Upper lobe of left lung (tissue), 6 donors: ENCODE measurements at regions not wholly inside any gene's neighbourhood (a gene's known extent, or its start where the extent isn't known, plus 50 kb on each side); places are given as distances from the start of the nearest gene placed in this dataset.

Source experiments
- ATAC-seq, 2 donors: fragments of 200-7000 bp; cut with Tn5 transposase; one replicate each; pipeline ENCODE4 v1.9.1; 2022; ENCODE audit warnings: mild to moderate bottlenecking in 2 of 2, moderate library complexity in 2 of 2; ENCODE audit not compliant: low FRiP score in 2 of 2
- DNase-seq, 2 donors: peaks; one replicate each; pipeline ENCODE4 v3.0.0-alpha.2; 2019 to 2020
- H3K27ac ChIP-seq, 4 donors: fragments of 200-600 bp; sonication (generic); one replicate each; pipeline ENCODE4 v1.5.1; 2016 to 2019
- H3K27me3 ChIP-seq, 4 donors: fragments of 200-600 bp; sonication (generic); one replicate each; pipeline ENCODE4 v1.5.1; 2017 to 2019
- H3K36me3 ChIP-seq, 4 donors: fragments of 200-600 bp; sonication (generic); one replicate each; pipeline ENCODE4 v1.5.1; 2016 to 2019
- H3K4me1 ChIP-seq, 4 donors: fragments of 200-600 bp; sonication (generic); one replicate each; pipeline ENCODE4 v1.5.1; 2018 to 2019
- H3K4me3 ChIP-seq, 4 donors: fragments of 200-600 bp; sonication (generic); one replicate each; pipeline ENCODE4 v1.5.1; 2017 to 2019; ENCODE audit warnings: mild to moderate bottlenecking in 2 of 4, moderate library complexity in 1 of 4
- H3K9me3 ChIP-seq, 4 donors: fragments of 200-600 bp; sonication (generic); one replicate each; pipeline ENCODE4 v1.5.1; 2018 to 2019
- EP300 ChIP-seq, 4 donors: sonication (generic); formaldehyde crosslinking; IDR thresholded peaks; one replicate each; pipeline ENCODE4 v1.5.1; 2017; ENCODE audit warnings: antibody characterized with exemption in 4 of 4, control low read depth in 2 of 4
- POLR2A ChIP-seq, 4 donors: fragments of 450-650 bp; IDR thresholded peaks; one replicate each; pipeline ENCODE4 v1.5.1; 2016 to 2017; ENCODE audit warnings: antibody characterized with exemption in 4 of 4, mild to moderate bottlenecking in 2 of 4
- POLR2AphosphoS5 ChIP-seq, 2 donors: sonication (generic); formaldehyde crosslinking; IDR thresholded peaks; one replicate each; pipeline ENCODE4 v1.5.1; 2017; ENCODE audit warnings: antibody characterized with exemption in 2 of 2
- WGBS, 2 donors: methylation state at CpG; one replicate each; pipeline ENCODE4 v1.1.5; 2017 to 2018; 5-methylcytosine and 5-hydroxymethylcytosine counted together
- TF ChIP-seq, protein P1 (sequence below), 6 experiments: fragments of 450-650 bp in 4 of 6; fragments of 200-600 bp in 2 of 6; sonication (generic) in 2 of 6; IDR thresholded peaks; one replicate each; pipeline ENCODE4 v1.5.1; 2016 to 2019; ENCODE audit warnings: antibody characterized with exemption in 6 of 6
- donor health status: DM: no; HTN: no; CAD: no; lungs with moderate emphysema.
- donor health status: DM: no; HTN: yes; CAD: no; lungs with severe emphysema.

DNA sequence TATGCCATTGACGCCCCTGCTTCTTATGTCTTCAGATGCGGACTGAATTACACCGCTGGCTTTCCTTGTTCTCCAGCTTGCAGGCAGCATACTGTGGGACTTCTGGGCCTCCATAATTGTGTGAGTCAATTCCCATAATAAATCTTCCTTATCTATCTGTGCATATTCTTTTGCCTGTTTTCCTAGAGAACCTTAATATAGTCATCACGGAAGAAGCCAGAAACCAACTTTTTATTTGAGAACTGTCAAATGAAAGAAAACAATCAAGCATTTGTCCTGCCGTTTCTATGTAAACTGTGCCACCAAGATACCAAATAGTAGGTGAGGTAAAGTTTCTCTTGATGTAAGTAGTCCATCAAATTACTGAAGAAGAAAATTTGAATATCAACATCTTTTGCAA is 51.8 kb upstream of the B3GALNT1 start:
- TF ChIP-seq EP300 (IDR thresholded peaks at IDR 0.05) = no peak
- H3K9me3 ChIP-seq = no peaks in the 10 kb centered on the region
- H3K27me3 ChIP-seq = no peaks in the 10 kb centered on the region
- no peak overlapping the region for H3K4me3 ChIP-seq
- no peaks in the 10 kb centered on the region for H3K4me1 ChIP-seq
- ATAC-seq (no peak), DNase-seq (no peak)
- H3K36me3 ChIP-seq = no peaks in the 10 kb centered on the region
- H3K27ac ChIP-seq = no peak overlapping the region
- 89 to 92% methylated on average over 5 of the region's 5 CpGs for WGBS, 2 donors

DNA sequence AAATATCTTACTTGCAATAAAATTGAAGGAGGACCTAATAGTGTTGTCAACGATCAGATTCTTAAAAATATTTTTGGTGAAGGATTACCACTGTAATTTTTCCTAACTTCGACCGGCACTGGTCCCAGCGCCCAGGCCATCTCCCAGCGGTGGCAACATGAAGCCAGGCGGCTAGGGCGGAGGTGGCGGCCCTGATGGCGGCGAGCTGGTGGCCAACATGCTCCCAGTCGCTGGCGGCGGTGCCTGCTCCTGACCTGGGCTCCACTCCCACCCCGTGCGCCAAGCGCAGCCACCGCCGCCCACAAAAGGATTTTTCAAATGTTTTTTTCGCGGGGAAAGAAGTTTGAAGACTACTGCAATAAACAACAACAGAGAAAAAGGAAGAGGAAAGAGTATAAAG is 56.5 kb upstream of the B3GALNT1 start:
- ATAC-seq (no peak), DNase-seq (peak in 1 of 2 donors; percentile 61)
- no peak overlapping the region for H3K4me3 ChIP-seq
- H3K36me3 ChIP-seq = no peaks in the 10 kb centered on the region
- WGBS, 2 donors = 95 to 97% methylated on average over 20 of the region's 20 CpGs
- H3K4me1 ChIP-seq = no peaks in the 10 kb centered on the region
- TF ChIP-seq POLR2A (IDR thresholded peaks at IDR 0.05) (no peak), EP300 (IDR thresholded peaks at IDR 0.05) (no peak), POLR2AphosphoS5 (IDR thresholded peaks at IDR 0.05) (no peak)
- TF ChIP-seq, protein P1, sequence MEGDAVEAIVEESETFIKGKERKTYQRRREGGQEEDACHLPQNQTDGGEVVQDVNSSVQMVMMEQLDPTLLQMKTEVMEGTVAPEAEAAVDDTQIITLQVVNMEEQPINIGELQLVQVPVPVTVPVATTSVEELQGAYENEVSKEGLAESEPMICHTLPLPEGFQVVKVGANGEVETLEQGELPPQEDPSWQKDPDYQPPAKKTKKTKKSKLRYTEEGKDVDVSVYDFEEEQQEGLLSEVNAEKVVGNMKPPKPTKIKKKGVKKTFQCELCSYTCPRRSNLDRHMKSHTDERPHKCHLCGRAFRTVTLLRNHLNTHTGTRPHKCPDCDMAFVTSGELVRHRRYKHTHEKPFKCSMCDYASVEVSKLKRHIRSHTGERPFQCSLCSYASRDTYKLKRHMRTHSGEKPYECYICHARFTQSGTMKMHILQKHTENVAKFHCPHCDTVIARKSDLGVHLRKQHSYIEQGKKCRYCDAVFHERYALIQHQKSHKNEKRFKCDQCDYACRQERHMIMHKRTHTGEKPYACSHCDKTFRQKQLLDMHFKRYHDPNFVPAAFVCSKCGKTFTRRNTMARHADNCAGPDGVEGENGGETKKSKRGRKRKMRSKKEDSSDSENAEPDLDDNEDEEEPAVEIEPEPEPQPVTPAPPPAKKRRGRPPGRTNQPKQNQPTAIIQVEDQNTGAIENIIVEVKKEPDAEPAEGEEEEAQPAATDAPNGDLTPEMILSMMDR (IDR thresholded peaks at IDR 0.05) = no peak
- H3K27me3 ChIP-seq = no peaks in the 10 kb centered on the region
- H3K27ac ChIP-seq = no peak overlapping the region
- no peaks in the 10 kb centered on the region for H3K9me3 ChIP-seq

DNA sequence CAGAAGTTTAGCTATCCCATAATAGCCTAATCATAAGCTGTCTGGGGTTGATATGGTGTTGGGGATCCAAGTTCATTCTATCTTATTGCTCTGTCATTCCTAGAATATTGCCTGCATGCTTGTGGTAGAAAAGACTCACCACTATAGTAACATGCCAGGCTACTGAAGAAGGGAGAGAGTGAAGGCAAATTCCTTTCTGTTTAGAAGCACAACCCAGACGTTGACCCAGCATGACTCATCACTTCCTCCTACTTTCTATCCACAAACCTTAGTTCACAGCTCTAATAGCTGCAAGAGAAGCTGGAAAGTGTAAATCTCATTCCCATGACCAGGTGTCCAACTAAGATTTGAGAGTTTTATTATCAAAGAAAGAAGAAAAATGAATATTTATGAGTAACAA is 57.8 kb upstream of the NMD3 start:
- WGBS, 2 donors = 9 to 16% methylated on average over 1 of the region's 1 CpG
- DNase-seq = no peak
- Histone ChIP-seq H3K27me3 (no peaks in the 10 kb centered on the region), H3K4me1 (no peaks in the 10 kb centered on the region), H3K27ac (no peak overlapping the region), H3K4me3 (no peak overlapping the region), H3K9me3 (no peaks in the 10 kb centered on the region), H3K36me3 (no peaks in the 10 kb centered on the region)
- peak in 1 of 2 donors; percentile 36 for ATAC-seq
- TF ChIP-seq, protein P1 (IDR thresholded peaks at IDR 0.05) = no peak
- TF ChIP-seq EP300 (IDR thresholded peaks at IDR 0.05) (no peak), POLR2AphosphoS5 (IDR thresholded peaks at IDR 0.05) (no peak), POLR2A (IDR thresholded peaks at IDR 0.05) (no peak)

DNA sequence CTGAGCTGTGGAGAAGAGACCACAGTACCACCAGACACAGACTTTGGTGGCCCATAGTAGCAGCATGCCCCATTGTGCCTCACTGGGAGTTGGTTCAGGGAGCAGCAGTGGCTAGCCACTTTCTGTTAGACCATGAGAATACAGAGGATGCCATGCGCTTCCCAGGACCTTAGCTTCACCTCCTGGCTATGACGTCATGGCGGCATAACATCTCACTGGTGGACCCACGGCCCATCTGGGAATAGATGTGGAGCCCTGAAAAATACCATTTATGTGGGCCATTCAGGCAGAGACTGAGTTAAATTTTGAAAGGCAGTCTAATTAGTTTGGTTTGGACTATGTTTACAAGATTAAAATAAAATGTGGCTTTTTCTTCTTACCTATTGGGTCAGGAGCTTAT is 55.1 kb upstream of the NMD3 start:
- no peaks in the 10 kb centered on the region for H3K36me3 ChIP-seq
- H3K4me3 ChIP-seq = no peak overlapping the region
- H3K27ac ChIP-seq = no peak overlapping the region
- H3K9me3 ChIP-seq = no peaks in the 10 kb centered on the region
- H3K4me1 ChIP-seq = peaks cover 0 to 5% (median 0%) of the 10 kb centered on the region in 4 donors
- no peak for TF ChIP-seq POLR2AphosphoS5 (IDR thresholded peaks at IDR 0.05)
- TF ChIP-seq, protein P1 (IDR thresholded peaks at IDR 0.05) = no peak
- no peak for TF ChIP-seq POLR2A (IDR thresholded peaks at IDR 0.05)
- TF ChIP-seq EP300 (IDR thresholded peaks at IDR 0.05) = no peak
- WGBS, 2 donors = 94 to 97% methylated on average over 4 of the region's 4 CpGs
- ATAC-seq (no peak), DNase-seq (no peak)
- no peaks in the 10 kb centered on the region for H3K27me3 ChIP-seq

DNA sequence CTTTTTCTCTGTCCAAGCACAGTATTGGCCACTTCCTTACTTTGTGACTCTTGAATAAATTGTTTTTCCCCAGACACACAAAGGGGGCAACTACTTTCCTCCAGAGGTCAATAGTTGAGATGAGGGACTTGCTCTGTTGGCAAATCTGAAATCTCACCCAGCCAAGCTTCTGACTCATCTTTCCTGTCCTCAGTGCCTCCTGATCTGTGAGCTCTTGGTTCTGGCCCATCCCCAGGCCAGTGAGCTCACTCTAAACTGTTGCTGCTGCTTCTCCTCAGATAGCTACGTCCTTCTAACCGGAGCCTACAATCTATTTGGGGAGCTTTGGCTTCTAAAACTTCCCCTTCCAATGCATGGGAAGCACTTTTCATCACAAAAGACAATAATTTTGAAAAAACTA is 50.0 kb upstream of the NMD3 start:
- Histone ChIP-seq H3K27me3 (no peaks in the 10 kb centered on the region), H3K4me3 (no peak overlapping the region), H3K36me3 (no peaks in the 10 kb centered on the region), H3K9me3 (no peaks in the 10 kb centered on the region), H3K4me1 (peaks cover 0 to 14% (median 2%) of the 10 kb centered on the region in 4 donors), H3K27ac (peak overlapping the region in 2 of 4 donors; percentile 2 to 64)
- peak in 1 of 2 donors; percentile 38 for DNase-seq
- TF ChIP-seq POLR2A (IDR thresholded peaks at IDR 0.05) (no peak), EP300 (IDR thresholded peaks at IDR 0.05) (no peak), POLR2AphosphoS5 (IDR thresholded peaks at IDR 0.05) (peak in 1 of 2 donors; percentile 20)
- peak in 1 of 2 donors; percentile 94 for ATAC-seq
- 57 to 61% methylated on average over 2 of the region's 2 CpGs for WGBS, 2 donors
